ENCODE measurements at regions not wholly inside any gene's neighbourhood (a gene's known extent, or its start where the extent isn't known, plus 50 kb on each side); places are given as distances from the start of the nearest gene placed in this dataset.
"Not testable (repeated sequence)": the region's sequence is repeated elsewhere in the genome, so short reads cannot be mapped to it uniquely, and the experiment has no call there.

DNA sequence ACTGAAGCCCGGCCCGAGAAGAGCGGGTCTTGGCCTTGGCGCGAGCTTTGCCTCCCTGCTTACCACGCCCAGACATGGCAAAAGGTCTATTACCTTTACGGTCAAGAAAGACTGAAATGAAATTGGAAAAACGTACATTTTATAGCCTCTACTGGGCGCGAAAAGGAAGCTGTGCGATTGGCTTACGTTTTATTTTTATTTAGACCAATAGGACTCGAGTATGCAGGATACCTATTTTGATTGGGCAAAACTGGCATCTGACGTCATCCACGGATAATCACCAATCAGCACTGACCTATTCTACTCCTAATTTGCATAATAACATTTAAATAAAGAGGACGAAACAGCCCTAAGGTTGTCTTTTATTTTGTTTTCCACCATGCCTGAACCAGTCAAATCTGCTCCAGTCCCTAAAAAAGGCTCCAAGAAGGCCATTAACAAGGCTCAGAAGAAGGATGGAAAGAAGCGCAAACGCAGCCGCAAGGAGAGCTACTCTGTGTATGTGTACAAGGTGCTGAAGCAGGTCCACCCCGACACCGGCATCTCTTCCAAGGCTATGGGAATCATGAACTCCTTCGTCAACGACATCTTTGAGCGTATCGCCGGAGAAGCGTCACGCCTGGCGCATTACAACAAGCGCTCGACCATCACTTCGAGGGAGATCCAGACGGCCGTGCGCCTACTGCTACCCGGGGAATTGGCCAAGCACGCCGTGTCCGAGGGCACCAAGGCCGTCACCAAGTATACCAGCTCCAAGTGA lies 97.4 kb downstream of the OR2B2 start:
- TF ChIP-seq, protein P1, sequence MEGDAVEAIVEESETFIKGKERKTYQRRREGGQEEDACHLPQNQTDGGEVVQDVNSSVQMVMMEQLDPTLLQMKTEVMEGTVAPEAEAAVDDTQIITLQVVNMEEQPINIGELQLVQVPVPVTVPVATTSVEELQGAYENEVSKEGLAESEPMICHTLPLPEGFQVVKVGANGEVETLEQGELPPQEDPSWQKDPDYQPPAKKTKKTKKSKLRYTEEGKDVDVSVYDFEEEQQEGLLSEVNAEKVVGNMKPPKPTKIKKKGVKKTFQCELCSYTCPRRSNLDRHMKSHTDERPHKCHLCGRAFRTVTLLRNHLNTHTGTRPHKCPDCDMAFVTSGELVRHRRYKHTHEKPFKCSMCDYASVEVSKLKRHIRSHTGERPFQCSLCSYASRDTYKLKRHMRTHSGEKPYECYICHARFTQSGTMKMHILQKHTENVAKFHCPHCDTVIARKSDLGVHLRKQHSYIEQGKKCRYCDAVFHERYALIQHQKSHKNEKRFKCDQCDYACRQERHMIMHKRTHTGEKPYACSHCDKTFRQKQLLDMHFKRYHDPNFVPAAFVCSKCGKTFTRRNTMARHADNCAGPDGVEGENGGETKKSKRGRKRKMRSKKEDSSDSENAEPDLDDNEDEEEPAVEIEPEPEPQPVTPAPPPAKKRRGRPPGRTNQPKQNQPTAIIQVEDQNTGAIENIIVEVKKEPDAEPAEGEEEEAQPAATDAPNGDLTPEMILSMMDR (IDR thresholded peaks at IDR 0.05; ENCODE audit: insufficient read depth, low read depth, low read length): no peak
- DNase-seq (ENCODE audit: low read depth): peak; percentile 97
- H3K4me3 ChIP-seq (ENCODE audit: low read depth, low read length): peak overlapping the region; percentile 48

- DNase-seq (ENCODE audit: low read depth): not testable (repeated sequence)
- peak overlapping the region; percentile 48 for H3K4me3 ChIP-seq (ENCODE audit: low read depth, low read length)
Measured at GRCh38 chr6:27814415-27814664, 97.9 kb downstream of the OR2B2 start.

DNA sequence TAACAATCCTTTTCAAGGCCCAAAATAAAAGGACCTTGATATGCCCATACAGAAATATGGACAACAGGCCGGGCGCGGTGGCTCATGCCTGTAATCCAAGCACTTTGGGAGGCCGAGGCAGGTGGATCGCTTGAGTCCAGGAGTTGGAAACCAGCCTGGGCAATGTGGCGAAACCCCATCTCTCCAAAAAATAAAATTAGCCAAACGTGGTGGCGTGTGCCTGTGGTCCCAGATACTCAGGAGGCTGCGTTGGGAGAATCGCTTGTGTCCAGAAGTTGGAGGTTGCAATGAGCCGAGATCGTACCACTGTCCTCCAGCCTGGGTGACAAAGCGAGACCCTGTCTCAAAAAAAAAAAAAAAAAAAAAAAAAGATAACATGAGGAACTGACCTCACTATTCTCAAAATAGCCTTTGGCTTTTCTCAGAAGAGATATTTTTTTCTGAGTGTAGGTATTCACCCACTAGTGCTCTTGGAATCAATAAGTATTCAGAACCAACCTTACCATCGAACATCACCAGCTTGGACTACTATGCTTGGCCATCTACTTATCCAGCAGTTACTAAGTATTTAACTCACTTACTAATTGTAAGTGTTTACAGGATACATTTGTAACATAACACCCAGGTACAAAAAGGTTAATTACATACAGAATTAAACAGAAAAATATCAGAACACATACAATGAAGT lies 99.2 kb downstream of the OR2B2 start:
- no peak overlapping the region for H3K4me3 ChIP-seq (ENCODE audit: low read depth, low read length)
- TF ChIP-seq, protein P1 (IDR thresholded peaks at IDR 0.05; ENCODE audit: insufficient read depth, low read depth, low read length): no peak
- no peak for DNase-seq (ENCODE audit: low read depth)

DNA sequence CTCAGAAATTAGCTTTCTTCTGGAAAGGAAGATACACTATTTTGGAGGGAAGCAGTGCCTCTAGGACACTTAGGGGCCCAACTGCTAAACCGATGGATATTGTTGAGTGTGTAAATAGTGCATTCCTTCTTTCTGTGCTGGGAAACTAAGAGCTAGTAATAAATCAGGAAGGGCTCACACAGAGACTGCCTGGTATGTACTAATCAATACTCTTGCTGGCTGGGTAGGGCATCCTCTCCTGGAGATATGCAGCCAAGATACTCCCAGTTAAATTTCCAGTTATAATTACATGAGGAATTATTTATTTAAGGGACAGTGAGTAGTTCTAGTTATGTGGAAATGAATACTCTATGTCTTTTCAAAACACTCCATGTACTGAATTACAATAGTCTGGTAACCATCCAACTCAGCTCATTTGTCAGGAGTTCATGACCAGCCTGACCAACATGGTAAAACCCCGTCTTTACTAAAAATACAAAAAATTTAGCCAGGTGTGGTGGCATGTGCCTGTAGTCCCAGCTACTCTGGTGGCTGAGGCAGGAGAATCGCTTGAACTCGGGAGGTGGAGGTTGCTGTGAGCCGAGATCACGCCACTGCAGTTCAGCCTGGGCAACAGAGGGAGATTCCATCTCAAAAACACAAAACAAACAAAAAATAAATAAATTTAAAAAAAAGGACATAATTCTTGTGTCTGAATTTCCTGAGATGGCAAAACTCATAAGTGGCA lies 100.0 kb downstream of the OR2B2 start:
- TF ChIP-seq, protein P1 (IDR thresholded peaks at IDR 0.05; ENCODE audit: insufficient read depth, low read depth, low read length): no peak
- H3K4me3 ChIP-seq (ENCODE audit: low read depth, low read length): no peak overlapping the region
- no peak for DNase-seq (ENCODE audit: low read depth)

GRCh38 chr6:27811451-27811772 lies 100.8 kb downstream of the OR2B2 start:
- H3K4me3 ChIP-seq (ENCODE audit: low read depth, low read length): peak overlapping the region; percentile 84
- TF ChIP-seq, protein P1 (IDR thresholded peaks at IDR 0.05; ENCODE audit: insufficient read depth, low read depth, low read length): no peak
- DNase-seq (ENCODE audit: low read depth): no peak

- TF ChIP-seq, protein P1 (IDR thresholded peaks at IDR 0.05; ENCODE audit: insufficient read depth, low read depth, low read length): no peak
- H3K4me3 ChIP-seq (ENCODE audit: low read depth, low read length): peak overlapping the region; percentile 84
- DNase-seq (ENCODE audit: low read depth): no peak
Measured at GRCh38 chr6:27810768-27811450, 101.3 kb downstream of the OR2B2 start.

All from fibroblast of villous mesenchyme (primary cell).